ENCODE measurements at regions not wholly inside any gene's neighbourhood (a gene's known extent, or its start where the extent isn't known, plus 50 kb on each side); places are given as distances from the start of the nearest gene placed in this dataset.
"Not testable (repeated sequence)": the region's sequence is repeated elsewhere in the genome, so short reads cannot be mapped to it uniquely, and the experiment has no call there.

DNA sequence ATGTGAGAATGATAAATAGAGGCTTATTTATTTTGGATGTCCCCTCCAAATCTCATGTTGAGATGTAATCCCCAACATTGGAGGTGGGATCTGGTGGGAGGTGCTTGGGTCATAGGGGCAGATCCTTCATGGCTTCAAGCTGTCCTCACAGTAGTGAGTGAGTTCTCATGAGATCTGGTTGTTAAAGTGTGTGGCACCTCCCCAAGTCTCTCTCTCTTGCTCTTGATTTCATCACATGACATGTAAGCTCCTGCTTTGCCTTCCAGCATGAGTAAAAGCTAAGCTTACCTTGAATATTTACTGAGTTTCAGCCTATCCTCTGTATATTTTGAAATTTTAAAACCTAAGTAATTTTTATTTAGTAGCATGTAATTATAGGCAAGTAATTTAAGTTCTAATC lies 444.9 kb downstream of the ARL4A start:
- no peak overlapping the region for H3K9ac ChIP-seq (ENCODE audit: insufficient read length, low read depth)
- H3K4me1 ChIP-seq (ENCODE audit: insufficient read depth, insufficient read length) = no peaks in the 10 kb centered on the region
- no peaks in the 10 kb centered on the region for H3K36me3 ChIP-seq (ENCODE audit: insufficient read depth, insufficient read length, low read length)
- H3K27me3 ChIP-seq (ENCODE audit: insufficient read depth, insufficient read length) = no peaks in the 10 kb centered on the region
- no peak for DNase-seq (ENCODE audit: low read depth, low spot score)
- no peak overlapping the region for H3K4me3 ChIP-seq (ENCODE audit: insufficient read length, low read depth)
- H3K9me3 ChIP-seq (ENCODE audit: insufficient read depth, low read length) = peaks cover 15% of the 10 kb centered on the region; the same call in 1 of the 2 replicates
- TF ChIP-seq ZNF274 (IDR thresholded peaks at IDR 0.05; ENCODE audit: low read depth, low read length) (no peak), YY1 (IDR thresholded peaks at IDR 0.05; ENCODE audit: insufficient read depth, insufficient read length) (no peak), SUZ12 (IDR thresholded peaks at IDR 0.05; ENCODE audit: extremely low read depth, insufficient read depth, insufficient read length) (no peak)

DNA sequence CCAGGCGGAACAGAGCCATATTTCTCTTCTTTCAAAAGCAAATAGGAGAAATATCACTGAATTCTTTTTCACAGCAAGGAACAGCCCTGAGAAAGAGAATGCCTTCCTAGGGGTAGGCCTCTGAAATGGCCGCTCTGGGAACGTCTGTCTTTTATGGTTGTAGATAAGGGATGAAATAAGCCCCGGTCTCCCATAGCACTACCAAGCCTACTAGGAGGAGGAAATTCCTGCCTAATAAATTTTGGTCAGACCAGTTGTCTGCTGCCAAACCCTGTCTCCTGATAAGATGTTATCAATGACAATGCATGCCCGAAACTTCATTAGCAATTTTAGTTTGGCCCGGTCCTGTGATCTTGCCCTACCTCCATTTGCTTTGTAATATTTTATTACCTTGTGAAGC lies 448.9 kb downstream of the ARL4A start:
- not testable (repeated sequence) for H3K9ac ChIP-seq (ENCODE audit: insufficient read length, low read depth); H3K27me3 ChIP-seq (ENCODE audit: insufficient read depth, insufficient read length); DNase-seq (ENCODE audit: low read depth, low spot score); H3K4me1 ChIP-seq (ENCODE audit: insufficient read depth, insufficient read length); H3K4me3 ChIP-seq (ENCODE audit: insufficient read length, low read depth); H3K36me3 ChIP-seq (ENCODE audit: insufficient read depth, insufficient read length, low read length)
- peaks cover 19% of the 10 kb centered on the region; the same call in 1 of the 2 replicates for H3K9me3 ChIP-seq (ENCODE audit: insufficient read depth, low read length)

GRCh38 chr7:13139436-13139835 lies 452.0 kb downstream of the ARL4A start:
- TF ChIP-seq SUZ12 (IDR thresholded peaks at IDR 0.05; ENCODE audit: extremely low read depth, insufficient read depth, insufficient read length) = no peak
- TF ChIP-seq ZNF274 (IDR thresholded peaks at IDR 0.05; ENCODE audit: low read depth, low read length) = no peak
- no peak for TF ChIP-seq YY1 (IDR thresholded peaks at IDR 0.05; ENCODE audit: insufficient read depth, insufficient read length)
- H3K4me3 ChIP-seq (ENCODE audit: insufficient read length, low read depth) = no peak overlapping the region
- no peak for DNase-seq (ENCODE audit: low read depth, low spot score)
- peaks cover 19% of the 10 kb centered on the region; the same call in 1 of the 2 replicates for H3K9me3 ChIP-seq (ENCODE audit: insufficient read depth, low read length)
- no peaks in the 10 kb centered on the region for H3K27me3 ChIP-seq (ENCODE audit: insufficient read depth, insufficient read length)
- no peaks in the 10 kb centered on the region for H3K36me3 ChIP-seq (ENCODE audit: insufficient read depth, insufficient read length, low read length)
- no peak overlapping the region for H3K9ac ChIP-seq (ENCODE audit: insufficient read length, low read depth)
- H3K4me1 ChIP-seq (ENCODE audit: insufficient read depth, insufficient read length) = no peaks in the 10 kb centered on the region

DNA sequence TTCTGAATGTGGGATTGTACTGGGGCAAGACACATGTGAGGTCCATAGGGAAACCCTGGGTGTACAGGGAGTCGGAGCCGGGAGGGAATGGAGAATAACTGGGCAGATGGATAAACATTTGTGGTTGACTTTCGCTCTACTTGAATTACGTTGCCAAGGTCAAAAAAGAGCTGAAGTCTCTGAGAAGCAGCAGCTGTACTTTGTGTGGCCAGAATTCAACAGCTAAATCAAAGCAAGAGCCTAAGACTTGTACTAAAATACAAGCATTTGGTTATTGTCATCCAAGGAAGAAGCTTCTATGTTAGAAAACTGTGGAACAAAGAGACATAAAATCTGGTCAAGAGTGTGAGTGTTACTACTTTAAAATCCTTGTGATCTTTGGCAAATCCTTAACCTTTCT lies 457.2 kb downstream of the ARL4A start:
- H3K9me3 ChIP-seq (ENCODE audit: insufficient read depth, low read length) = no peaks in the 10 kb centered on the region
- H3K36me3 ChIP-seq (ENCODE audit: insufficient read depth, insufficient read length, low read length) = no peaks in the 10 kb centered on the region
- no peaks in the 10 kb centered on the region for H3K4me1 ChIP-seq (ENCODE audit: insufficient read depth, insufficient read length)
- TF ChIP-seq YY1 (IDR thresholded peaks at IDR 0.05; ENCODE audit: insufficient read depth, insufficient read length) = no peak
- no peak for TF ChIP-seq SUZ12 (IDR thresholded peaks at IDR 0.05; ENCODE audit: extremely low read depth, insufficient read depth, insufficient read length)
- no peak for TF ChIP-seq ZNF274 (IDR thresholded peaks at IDR 0.05; ENCODE audit: low read depth, low read length)
- H3K9ac ChIP-seq (ENCODE audit: insufficient read length, low read depth) = no peak overlapping the region
- no peak overlapping the region for H3K4me3 ChIP-seq (ENCODE audit: insufficient read length, low read depth)
- no peaks in the 10 kb centered on the region for H3K27me3 ChIP-seq (ENCODE audit: insufficient read depth, insufficient read length)
- no peak for DNase-seq (ENCODE audit: low read depth, low spot score)

- Histone ChIP-seq H3K4me3 (ENCODE audit: insufficient read length, low read depth) (no peak overlapping the region), H3K9me3 (ENCODE audit: insufficient read depth, low read length) (no peaks in the 10 kb centered on the region; the same call in 1 of the 2 replicates), H3K36me3 (ENCODE audit: insufficient read depth, insufficient read length, low read length) (no peaks in the 10 kb centered on the region), H3K4me1 (ENCODE audit: insufficient read depth, insufficient read length) (no peaks in the 10 kb centered on the region), H3K27me3 (ENCODE audit: insufficient read depth, insufficient read length) (no peaks in the 10 kb centered on the region), H3K9ac (ENCODE audit: insufficient read length, low read depth) (no peak overlapping the region)
- no peak for TF ChIP-seq ZNF274 (IDR thresholded peaks at IDR 0.05; ENCODE audit: low read depth, low read length)
- no peak for TF ChIP-seq YY1 (IDR thresholded peaks at IDR 0.05; ENCODE audit: insufficient read depth, insufficient read length)
- TF ChIP-seq SUZ12 (IDR thresholded peaks at IDR 0.05; ENCODE audit: extremely low read depth, insufficient read depth, insufficient read length) = no peak
- DNase-seq (ENCODE audit: low read depth, low spot score) = no peak
These were observed 461.1 kb downstream of the ARL4A start for GRCh38 chr7:13148548-13148947.

DNA sequence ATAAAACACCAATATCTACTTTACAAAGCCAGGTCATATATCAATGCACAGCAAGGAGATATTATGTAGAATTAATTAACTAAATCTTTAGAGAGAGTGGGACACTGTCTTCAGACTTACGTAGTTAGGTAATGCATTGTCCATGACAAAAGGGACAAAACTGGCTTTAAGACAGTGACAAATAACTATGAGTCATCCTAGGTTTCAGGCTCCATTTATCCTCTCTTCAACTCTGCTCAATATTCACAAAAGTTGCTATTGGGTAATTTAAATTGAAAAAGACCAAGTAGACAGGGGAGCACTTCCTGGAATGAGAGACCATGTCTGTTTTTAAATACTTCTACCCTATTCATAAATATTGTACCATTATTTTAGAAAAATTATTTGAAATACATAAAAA lies 464.5 kb downstream of the ARL4A start:
- H3K36me3 ChIP-seq (ENCODE audit: insufficient read depth, insufficient read length, low read length) = no peaks in the 10 kb centered on the region
- H3K9ac ChIP-seq (ENCODE audit: insufficient read length, low read depth) = no peak overlapping the region
- H3K4me1 ChIP-seq (ENCODE audit: insufficient read depth, insufficient read length) = no peaks in the 10 kb centered on the region
- no peak for DNase-seq (ENCODE audit: low read depth, low spot score)
- TF ChIP-seq ZNF274 (IDR thresholded peaks at IDR 0.05; ENCODE audit: low read depth, low read length) (no peak), SUZ12 (IDR thresholded peaks at IDR 0.05; ENCODE audit: extremely low read depth, insufficient read depth, insufficient read length) (no peak), YY1 (IDR thresholded peaks at IDR 0.05; ENCODE audit: insufficient read depth, insufficient read length) (no peak)
- H3K4me3 ChIP-seq (ENCODE audit: insufficient read length, low read depth) = no peak overlapping the region
- H3K9me3 ChIP-seq (ENCODE audit: insufficient read depth, low read length) = no peaks in the 10 kb centered on the region; the same call in 1 of the 2 replicates
- H3K27me3 ChIP-seq (ENCODE audit: insufficient read depth, insufficient read length) = no peaks in the 10 kb centered on the region

GRCh38 chr7:13152755-13153154 lies 465.3 kb downstream of the ARL4A start:
- Histone ChIP-seq H3K4me1 (ENCODE audit: insufficient read depth, insufficient read length) (no peaks in the 10 kb centered on the region), H3K9ac (ENCODE audit: insufficient read length, low read depth) (no peak overlapping the region), H3K36me3 (ENCODE audit: insufficient read depth, insufficient read length, low read length) (no peaks in the 10 kb centered on the region), H3K27me3 (ENCODE audit: insufficient read depth, insufficient read length) (no peaks in the 10 kb centered on the region), H3K4me3 (ENCODE audit: insufficient read length, low read depth) (no peak overlapping the region), H3K9me3 (ENCODE audit: insufficient read depth, low read length) (no peaks in the 10 kb centered on the region; the same call in 1 of the 2 replicates)
- TF ChIP-seq SUZ12 (IDR thresholded peaks at IDR 0.05; ENCODE audit: extremely low read depth, insufficient read depth, insufficient read length) = no peak
- no peak for TF ChIP-seq ZNF274 (IDR thresholded peaks at IDR 0.05; ENCODE audit: low read depth, low read length)
- no peak for TF ChIP-seq YY1 (IDR thresholded peaks at IDR 0.05; ENCODE audit: insufficient read depth, insufficient read length)
- no peak for DNase-seq (ENCODE audit: low read depth, low spot score)

DNA sequence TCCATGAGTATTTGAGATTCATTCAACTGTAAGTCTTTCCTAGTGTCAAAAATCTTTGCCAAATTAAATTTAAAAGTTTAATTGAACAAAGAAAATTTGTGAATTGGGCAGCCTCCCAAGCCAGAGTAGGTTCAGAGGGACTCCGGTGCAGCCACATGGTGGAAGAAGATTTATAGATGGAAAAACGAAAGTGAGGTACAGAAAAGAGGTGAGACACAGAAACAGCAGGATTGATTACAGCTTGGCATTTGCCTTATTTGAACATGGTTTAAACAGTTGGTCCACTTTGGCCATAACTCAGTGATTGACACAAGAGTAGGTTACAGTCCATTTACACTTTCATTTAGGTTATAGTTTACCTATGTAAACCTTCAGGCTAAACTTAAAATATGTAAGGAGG lies 465.8 kb downstream of the ARL4A start:
- Histone ChIP-seq H3K9me3 (ENCODE audit: insufficient read depth, low read length) (no peaks in the 10 kb centered on the region; the same call in 1 of the 2 replicates), H3K36me3 (ENCODE audit: insufficient read depth, insufficient read length, low read length) (no peaks in the 10 kb centered on the region), H3K4me3 (ENCODE audit: insufficient read length, low read depth) (no peak overlapping the region), H3K27me3 (ENCODE audit: insufficient read depth, insufficient read length) (no peaks in the 10 kb centered on the region), H3K4me1 (ENCODE audit: insufficient read depth, insufficient read length) (no peaks in the 10 kb centered on the region), H3K9ac (ENCODE audit: insufficient read length, low read depth) (no peak overlapping the region)
- no peak for DNase-seq (ENCODE audit: low read depth, low spot score)
- TF ChIP-seq YY1 (IDR thresholded peaks at IDR 0.05; ENCODE audit: insufficient read depth, insufficient read length) = no peak
- no peak for TF ChIP-seq SUZ12 (IDR thresholded peaks at IDR 0.05; ENCODE audit: extremely low read depth, insufficient read depth, insufficient read length)
- no peak for TF ChIP-seq ZNF274 (IDR thresholded peaks at IDR 0.05; ENCODE audit: low read depth, low read length)
